Small intestine (tissue), 7 donors: ENCODE measurements at regions not wholly inside any gene's neighbourhood (a gene's known extent, or its start where the extent isn't known, plus 50 kb on each side); places are given as distances from the start of the nearest gene placed in this dataset.

ENCODE experiments used
- DNase-seq, 2 donors: peaks; one replicate each; pipeline versions ENCODE4 v3.0.0 to v3.0.0-alpha.2; 2013
- FAIRE-seq: peaks from 2 replicates; lab custom pipeline; 2012; peaks lifted over from hg19 to GRCh38; lab: Jason Lieb, UNC
- H3K27ac ChIP-seq, 3 donors: one replicate each; pipeline ENCODE4 v1.5.1; 2013; ENCODE audit warnings: low read length in 2 of 3, mild to moderate bottlenecking in 2 of 3, control low read depth in 1 of 3, inconsistent platforms in 1 of 3, low read depth in 1 of 3, moderate library complexity in 1 of 3
- H3K27me3 ChIP-seq, 3 donors: one replicate each; pipeline ENCODE4 v1.6.1; 2013; ENCODE audit warnings: low read length in 3 of 3, inconsistent platforms in 1 of 3; ENCODE audit not compliant: control insufficient read depth in 3 of 3, insufficient read depth in 3 of 3
- H3K36me3 ChIP-seq, 3 donors: one replicate each; pipeline ENCODE4 v1.6.1; 2013; ENCODE audit warnings: low read length in 3 of 3, inconsistent platforms in 1 of 3, low read depth in 1 of 3, mild to moderate bottlenecking in 1 of 3, moderate library complexity in 1 of 3; ENCODE audit not compliant: control insufficient read depth in 3 of 3, insufficient read depth in 2 of 3
- H3K4me1 ChIP-seq, 3 donors: one replicate each; pipeline ENCODE4 v1.6.1; 2013; ENCODE audit warnings: low read length in 2 of 3, inconsistent platforms in 1 of 3, low read depth in 1 of 3, mild to moderate bottlenecking in 1 of 3, moderate library complexity in 1 of 3; ENCODE audit not compliant: control insufficient read depth in 3 of 3, insufficient read depth in 2 of 3
- H3K4me3 ChIP-seq, 3 donors: one replicate each; pipeline ENCODE4 v1.5.1; 2013; ENCODE audit warnings: low read length in 3 of 3, control low read depth in 1 of 3, inconsistent platforms in 1 of 3, low read depth in 1 of 3, mild to moderate bottlenecking in 1 of 3, moderate library complexity in 1 of 3
- H3K9me3 ChIP-seq, 2 donors: one replicate each; pipeline ENCODE4 v1.6.1; 2013; ENCODE audit warnings: low read depth in 1 of 2, low read length in 1 of 2; ENCODE audit not compliant: control insufficient read depth in 2 of 2, insufficient read depth in 1 of 2
- WGBS, 3 donors: extraction: QIAGEN DNeasy Blood & Tissue Kit; methylation state at CpG; one replicate each; pipeline ENCODE4 v1.1.7; 2013; 5-methylcytosine and 5-hydroxymethylcytosine counted together
- donor health status: healthy with polysubstance abuse.
- donor health status: control.
- donor health status: control.
- donor health status: Bipolar disorder and iron deficiency.
- donor health status: healthy.

- no peak overlapping the region for H3K4me3 ChIP-seq
- whole genome bisulfite sequencing, 3 donors: 40 to 80% (median 46%) methylated on average over 1 of the region's 1 CpG
- H3K27me3 ChIP-seq: no peaks in the 10 kb centered on the region
- H3K4me1 ChIP-seq: no peaks in the 10 kb centered on the region
- H3K27ac ChIP-seq: no peak overlapping the region
- DNase-seq (no peak), FAIRE-seq (no peak)
- H3K9me3 ChIP-seq: no peaks in the 10 kb centered on the region
- no peaks in the 10 kb centered on the region for H3K36me3 ChIP-seq
Measured at GRCh38 chr3:18751514-18751913, 326.4 kb upstream of the SATB1 start.

DNA sequence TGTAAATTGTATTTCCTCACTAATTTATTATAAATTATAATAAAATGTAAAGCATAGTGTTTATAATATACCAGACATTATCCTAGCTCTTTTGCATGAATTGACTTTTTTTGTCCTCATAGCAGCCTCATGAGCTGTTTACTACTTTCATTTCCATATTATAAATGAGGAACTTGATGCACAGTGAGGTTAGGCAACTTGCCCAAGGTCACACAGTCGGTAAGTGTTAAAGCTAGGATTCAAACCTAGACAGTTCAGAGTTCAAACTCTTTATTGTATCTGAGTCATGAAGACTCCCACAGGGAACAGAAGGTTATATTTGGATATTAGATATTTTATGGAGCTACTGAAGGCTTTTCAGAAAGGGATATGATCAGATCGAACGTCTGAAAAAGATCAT is 322.2 kb upstream of the SATB1 start:
- FAIRE-seq: peak; percentile 33
- DNase-seq: peak in 1 of 2 donors; percentile 79
- Histone ChIP-seq H3K27me3 (no peaks in the 10 kb centered on the region), H3K9me3 (no peaks in the 10 kb centered on the region), H3K4me3 (no peak overlapping the region), H3K4me1 (no peaks in the 10 kb centered on the region), H3K27ac (no peak overlapping the region), H3K36me3 (no peaks in the 10 kb centered on the region)
- WGBS, 3 donors: 12 to 57% (median 32%) methylated on average over 3 of the region's 3 CpGs

- Histone ChIP-seq H3K27ac (no peak overlapping the region), H3K4me3 (no peak overlapping the region), H3K27me3 (no peaks in the 10 kb centered on the region), H3K36me3 (no peaks in the 10 kb centered on the region), H3K4me1 (no peaks in the 10 kb centered on the region), H3K9me3 (no peaks in the 10 kb centered on the region)
- WGBS, 3 donors: 86 to 92% (median 89%) methylated on average over 6 of the region's 6 CpGs
- no peak for FAIRE-seq
- no peak for DNase-seq
Measured at GRCh38 chr3:18745472-18745871, 320.3 kb upstream of the SATB1 start.

- Histone ChIP-seq H3K27me3 (no peaks in the 10 kb centered on the region), H3K4me1 (no peaks in the 10 kb centered on the region), H3K4me3 (peak overlapping the region in 1 of 3 donors; percentile 5), H3K27ac (peak overlapping the region in 1 of 3 donors; percentile 24), H3K9me3 (no peaks in the 10 kb centered on the region), H3K36me3 (no peaks in the 10 kb centered on the region)
- no peak for FAIRE-seq
- peak in 1 of 2 donors; percentile 70 for DNase-seq
- 11 to 50% (median 23%) methylated on average over 1 of the region's 1 CpG for WGBS, 3 donors
Measured at GRCh38 chr3:18744472-18744871, 319.3 kb upstream of the SATB1 start.

DNA sequence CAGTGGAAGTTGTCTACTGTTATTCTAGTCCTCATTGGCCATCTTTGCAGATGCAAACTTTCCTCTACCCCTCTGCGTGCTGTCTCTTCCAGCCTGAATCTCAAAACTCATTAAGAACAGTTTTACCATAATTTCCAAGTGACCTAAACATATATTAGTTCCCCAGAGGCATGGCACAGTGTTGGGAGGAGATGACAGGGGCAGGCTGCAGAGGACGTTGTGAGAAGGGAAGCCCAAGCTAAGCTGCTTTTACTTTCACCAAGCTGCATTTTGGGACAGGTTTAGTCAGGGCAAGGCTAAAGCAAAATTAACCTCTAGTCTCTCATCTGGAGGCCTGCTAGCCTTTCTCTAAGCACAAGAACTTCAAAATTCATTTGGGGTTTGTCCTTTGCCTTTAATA is 318.6 kb upstream of the SATB1 start:
- H3K4me1 ChIP-seq: no peaks in the 10 kb centered on the region
- H3K9me3 ChIP-seq: no peaks in the 10 kb centered on the region
- peaks cover 0 to under 1% (median 0%) of the 10 kb centered on the region in 3 donors for H3K27me3 ChIP-seq
- FAIRE-seq: no peak
- DNase-seq: no peak
- H3K4me3 ChIP-seq: no peak overlapping the region
- H3K27ac ChIP-seq: no peak overlapping the region
- no peaks in the 10 kb centered on the region for H3K36me3 ChIP-seq
- 74 to 78% (median 75%) methylated on average over 2 of the region's 2 CpGs for WGBS, 3 donors

GRCh38 chr3:18740631-18741583 is 315.8 kb upstream of the SATB1 start:
- Histone ChIP-seq H3K4me1 (no peaks in the 10 kb centered on the region), H3K27ac (peak overlapping the region in 2 of 3 donors; percentile 41 to 61), H3K27me3 (peaks cover 0 to 2% (median 0%) of the 10 kb centered on the region in 3 donors), H3K36me3 (no peaks in the 10 kb centered on the region), H3K9me3 (no peaks in the 10 kb centered on the region), H3K4me3 (no peak overlapping the region)
- 66 to 79% (median 67%) methylated on average over 12 of the region's 12 CpGs for WGBS, 3 donors
- FAIRE-seq (no peak), DNase-seq (peak in 1 of 2 donors; percentile 62)

- H3K36me3 ChIP-seq: no peaks in the 10 kb centered on the region
- 65 to 88% (median 79%) methylated on average over 3 of the region's 3 CpGs for WGBS, 3 donors
- H3K9me3 ChIP-seq: no peaks in the 10 kb centered on the region
- H3K4me1 ChIP-seq: no peaks in the 10 kb centered on the region
- H3K4me3 ChIP-seq: no peak overlapping the region
- DNase-seq: no peak
- no peak overlapping the region for H3K27ac ChIP-seq
- peaks cover 0 to 2% (median 0%) of the 10 kb centered on the region in 3 donors for H3K27me3 ChIP-seq
- FAIRE-seq: no peak
Measured at GRCh38 chr3:18739099-18739433, 313.9 kb upstream of the SATB1 start.

GRCh38 chr3:18738393-18739098 is 313.4 kb upstream of the SATB1 start:
- H3K27me3 ChIP-seq: peaks cover 0 to 2% (median 0%) of the 10 kb centered on the region in 3 donors
- H3K27ac ChIP-seq: no peak overlapping the region
- no peaks in the 10 kb centered on the region for H3K9me3 ChIP-seq
- DNase-seq: no peak
- H3K36me3 ChIP-seq: no peaks in the 10 kb centered on the region
- FAIRE-seq: no peak
- H3K4me1 ChIP-seq: no peaks in the 10 kb centered on the region
- WGBS, 3 donors: 79 to 94% (median 82%) methylated on average over 1 of the region's 1 CpG
- H3K4me3 ChIP-seq: no peak overlapping the region
